Mesendoderm (in vitro differentiated cells): ENCODE measurements at regions not wholly inside any gene's neighbourhood (a gene's known extent, or its start where the extent isn't known, plus 50 kb on each side); places are given as distances from the start of the nearest gene placed in this dataset.
"Not testable (repeated sequence)": the region's sequence is repeated elsewhere in the genome, so short reads cannot be mapped to it uniquely, and the experiment has no call there.

Source experiments
- DNase-seq: peaks from one replicate; pipeline ENCODE4 v3.0.0; 2013
- H2AK5ac ChIP-seq: 2 replicates; pipeline ENCODE4 v1.6.1; 2013; ENCODE audit warnings: low read length, inconsistent platforms
- H2BK120ac ChIP-seq: 2 replicates; pipeline ENCODE4 v1.6.1; 2013; ENCODE audit warnings: low read depth, mild to moderate bottlenecking, low read length, moderate library complexity, mixed read lengths
- H2BK15ac ChIP-seq: replicated peaks from 2 replicates; pipeline ENCODE4 v1.6.1; 2013; ENCODE audit warnings: low read depth, mild to moderate bottlenecking, moderate library complexity
- H2BK5ac ChIP-seq: 2 replicates; pipeline ENCODE4 v1.6.1; 2013; ENCODE audit warnings: low read length, inconsistent platforms
- H3K18ac ChIP-seq: 2 replicates; pipeline ENCODE4 v1.6.1; 2013; ENCODE audit warnings: mild to moderate bottlenecking, low read length, mixed read lengths
- H3K23ac ChIP-seq: one replicate; pipeline ENCODE4 v1.6.1; 2013; ENCODE audit warnings: low read length
- H3K27ac ChIP-seq: 2 replicates; pipeline ENCODE4 v1.5.1; 2013; ENCODE audit warnings: low read depth, mild to moderate bottlenecking, inconsistent platforms, low read length, moderate library complexity
- H3K27me3 ChIP-seq: 2 replicates; pipeline ENCODE4 v1.6.1; 2013; ENCODE audit warnings: low read length, control low read depth, mild to moderate bottlenecking, inconsistent platforms; ENCODE audit not compliant: insufficient read depth, poor library complexity
- H3K36me3 ChIP-seq: 2 replicates; pipeline ENCODE4 v1.6.1; 2013; ENCODE audit warnings: low read length, inconsistent platforms; ENCODE audit not compliant: control insufficient read depth, insufficient read depth
- H3K4ac ChIP-seq: one replicate; pipeline ENCODE4 v1.6.1; 2013; ENCODE audit warnings: low read depth, mild to moderate bottlenecking, low read length, moderate library complexity
- H3K4me1 ChIP-seq: 2 replicates; pipeline ENCODE4 v1.6.1; 2013; ENCODE audit warnings: low read depth, low read length, inconsistent platforms; ENCODE audit not compliant: control insufficient read depth
- H3K4me2 ChIP-seq: 2 replicates; pipeline ENCODE4 v1.6.1; 2013; ENCODE audit warnings: low read length
- H3K4me3 ChIP-seq: 2 replicates; pipeline ENCODE4 v1.5.1; 2013; ENCODE audit warnings: mild to moderate bottlenecking, low read length
- H3K56ac ChIP-seq: one replicate; pipeline ENCODE4 v1.6.1; 2013; ENCODE audit warnings: low read length
- H3K79me1 ChIP-seq: 2 replicates; pipeline ENCODE4 v1.6.1; 2013; ENCODE audit warnings: low read length, inconsistent platforms
- H3K79me2 ChIP-seq: 2 replicates; pipeline ENCODE4 v1.6.1; 2013; ENCODE audit warnings: mild to moderate bottlenecking, low read length; ENCODE audit not compliant: control insufficient read depth, insufficient read depth
- H3K9ac ChIP-seq: 2 replicates; pipeline ENCODE4 v1.6.1; 2013; ENCODE audit warnings: low read length, inconsistent platforms
- H4K5ac ChIP-seq: one replicate; pipeline ENCODE4 v1.6.1; 2013; ENCODE audit warnings: low read length
- H4K8ac ChIP-seq: one replicate; pipeline ENCODE4 v1.6.1; 2013; ENCODE audit warnings: low read depth, mild to moderate bottlenecking, control low read depth, low read length, moderate library complexity
- WGBS: extraction: QIAGEN DNeasy Blood & Tissue Kit; methylation state at CpG from one replicate; pipeline ENCODE4 v1.1.7; 2013; ENCODE audit warnings: low lambda C conversion rate, missing lambda C conversion rate; ENCODE audit not compliant: insufficient coverage; ENCODE audit errors: extremely low coverage; 5-methylcytosine and 5-hydroxymethylcytosine counted together

GRCh38 chr11:86164106-86164505, 80.4 kb upstream of the EED start:
- Histone ChIP-seq H3K4me1 (peaks cover 5% of the 10 kb centered on the region), H3K79me1 (no peaks in the 10 kb centered on the region), H3K23ac (no peak overlapping the region), H3K9ac (no peak overlapping the region), H2BK120ac (no peak overlapping the region), H3K4ac (no peak overlapping the region), H3K56ac (no peak overlapping the region), H4K5ac (no peak overlapping the region), H2AK5ac (no peak overlapping the region), H3K18ac (no peak overlapping the region), H3K27ac (no peak overlapping the region), H3K4me2 (no peak overlapping the region), H4K8ac (no peak overlapping the region), H3K36me3 (no peaks in the 10 kb centered on the region), H3K27me3 (no peaks in the 10 kb centered on the region), H2BK5ac (no peak overlapping the region), H3K4me3 (no peak overlapping the region), H3K79me2 (no peaks in the 10 kb centered on the region), H2BK15ac (no peak overlapping the region)
- no peak for DNase-seq
- WGBS, result no CpG with 5 or more reads among the region's 2 CpGs

GRCh38 chr11:86163221-86163876, 81.2 kb upstream of the EED start:
- H3K36me3 ChIP-seq, result not testable (repeated sequence)

GRCh38 chr11:86162239-86162638, 82.3 kb upstream of the EED start:
- Histone ChIP-seq H2BK5ac (no peak overlapping the region), H3K79me2 (no peaks in the 10 kb centered on the region), H3K18ac (no peak overlapping the region), H2BK120ac (no peak overlapping the region), H3K79me1 (no peaks in the 10 kb centered on the region), H3K4me1 (peaks cover 5% of the 10 kb centered on the region), H4K8ac (no peak overlapping the region), H3K56ac (peak overlapping the region; percentile 37), H3K4ac (no peak overlapping the region), H2BK15ac (no peak overlapping the region), H2AK5ac (no peak overlapping the region), H3K23ac (no peak overlapping the region), H3K4me3 (no peak overlapping the region), H4K5ac (no peak overlapping the region), H3K4me2 (no peak overlapping the region), H3K27ac (no peak overlapping the region), H3K36me3 (no peaks in the 10 kb centered on the region), H3K27me3 (no peaks in the 10 kb centered on the region), H3K9ac (no peak overlapping the region)
- peak; percentile 31 for DNase-seq
- no CpG with 5 or more reads among the region's 1 CpG for WGBS

More at GRCh38 chr11:86163221-86163876, 81.2 kb upstream of the EED start:
- not testable (repeated sequence) for H3K79me2 ChIP-seq, H2BK5ac ChIP-seq, H3K4me3 ChIP-seq, H2AK5ac ChIP-seq, H3K9ac ChIP-seq, H3K27me3 ChIP-seq, H3K4me1 ChIP-seq, H3K56ac ChIP-seq, DNase-seq, H3K79me1 ChIP-seq, H2BK15ac ChIP-seq, H3K4ac ChIP-seq, H4K5ac ChIP-seq, H3K4me2 ChIP-seq, H4K8ac ChIP-seq, H2BK120ac ChIP-seq, H3K18ac ChIP-seq, H3K27ac ChIP-seq, H3K23ac ChIP-seq
- no CpG with 5 or more reads among the region's 6 CpGs for WGBS

GRCh38 chr11:86161837-86162236, 82.7 kb upstream of the EED start:
- Histone ChIP-seq H3K4ac (no peak overlapping the region), H3K9ac (no peak overlapping the region), H3K23ac (no peak overlapping the region), H2AK5ac (no peak overlapping the region), H3K18ac (no peak overlapping the region), H3K4me1 (peaks cover 5% of the 10 kb centered on the region), H3K56ac (no peak overlapping the region), H3K27me3 (no peaks in the 10 kb centered on the region), H4K8ac (no peak overlapping the region), H3K27ac (no peak overlapping the region), H3K79me1 (no peaks in the 10 kb centered on the region), H2BK120ac (no peak overlapping the region), H3K79me2 (no peaks in the 10 kb centered on the region), H4K5ac (no peak overlapping the region), H3K4me2 (no peak overlapping the region), H2BK5ac (no peak overlapping the region), H2BK15ac (no peak overlapping the region), H3K4me3 (no peak overlapping the region), H3K36me3 (no peaks in the 10 kb centered on the region)
- DNase-seq, result no peak
- no CpG with 5 or more reads among the region's 2 CpGs for WGBS

GRCh38 chr11:86161336-86161735, 83.2 kb upstream of the EED start:
- no peak overlapping the region for H3K23ac ChIP-seq
- no peak overlapping the region for H3K18ac ChIP-seq
- no peak for DNase-seq
- no peak overlapping the region for H3K56ac ChIP-seq
- no peak overlapping the region for H3K9ac ChIP-seq
- no peak overlapping the region for H3K4me3 ChIP-seq
- H3K36me3 ChIP-seq, result no peaks in the 10 kb centered on the region
- H4K5ac ChIP-seq, result no peak overlapping the region
- no peaks in the 10 kb centered on the region for H3K27me3 ChIP-seq
- no peak overlapping the region for H3K4ac ChIP-seq
- no peaks in the 10 kb centered on the region for H3K79me2 ChIP-seq
- H3K4me1 ChIP-seq, result peaks cover 5% of the 10 kb centered on the region
- no peak overlapping the region for H2BK15ac ChIP-seq
- H2BK5ac ChIP-seq, result no peak overlapping the region
- H3K79me1 ChIP-seq, result no peaks in the 10 kb centered on the region
- no peak overlapping the region for H3K27ac ChIP-seq
- H2AK5ac ChIP-seq, result no peak overlapping the region
- no peak overlapping the region for H4K8ac ChIP-seq
- no peak overlapping the region for H3K4me2 ChIP-seq
- H2BK120ac ChIP-seq, result no peak overlapping the region

GRCh38 chr11:86160541-86161149, 83.9 kb upstream of the EED start:
- H2BK15ac ChIP-seq, result no peak overlapping the region
- no peak overlapping the region for H3K4me3 ChIP-seq
- no peaks in the 10 kb centered on the region for H3K79me2 ChIP-seq
- H2AK5ac ChIP-seq, result no peak overlapping the region
- H4K5ac ChIP-seq, result no peak overlapping the region
- H3K79me1 ChIP-seq, result no peaks in the 10 kb centered on the region
- H3K4me2 ChIP-seq, result no peak overlapping the region
- no peak overlapping the region for H2BK120ac ChIP-seq
- no peak overlapping the region for H4K8ac ChIP-seq
- H3K56ac ChIP-seq, result no peak overlapping the region
- H3K27ac ChIP-seq, result no peak overlapping the region
- WGBS, result no CpG with 5 or more reads among the region's 1 CpG
- H3K36me3 ChIP-seq, result no peaks in the 10 kb centered on the region
- no peak overlapping the region for H3K9ac ChIP-seq
- H3K18ac ChIP-seq, result no peak overlapping the region
- H3K27me3 ChIP-seq, result no peaks in the 10 kb centered on the region
- peaks cover 5% of the 10 kb centered on the region for H3K4me1 ChIP-seq
- H3K23ac ChIP-seq, result no peak overlapping the region
- H2BK5ac ChIP-seq, result no peak overlapping the region
- no peak overlapping the region for H3K4ac ChIP-seq
- DNase-seq, result peak; percentile 73
